Testis (tissue), 2 donors: ENCODE measurements at regions not wholly inside any gene's neighbourhood (a gene's known extent, or its start where the extent isn't known, plus 50 kb on each side); places are given as distances from the start of the nearest gene placed in this dataset.

Experiments used
- DNase-seq: peaks from one replicate; pipeline ENCODE4 v3.0.0-alpha.2; 2019
- H3K27ac ChIP-seq, 2 donors: fragments of 200-600 bp; sonication (generic); one replicate each; pipeline ENCODE4 v1.5.1; 2019
- H3K27me3 ChIP-seq: fragments of 200-600 bp; sonication (generic); one replicate; pipeline ENCODE4 v1.5.1; 2019
- H3K36me3 ChIP-seq: fragments of 200-600 bp; sonication (generic); one replicate; pipeline ENCODE4 v1.5.1; 2017; ENCODE audit warnings: low read depth; ENCODE audit errors: missing control alignments
- H3K4me1 ChIP-seq: fragments of 200-600 bp; sonication (generic); one replicate; pipeline ENCODE4 v1.5.1; 2019
- H3K4me3 ChIP-seq, 2 donors: fragments of 200-600 bp; sonication (generic); one replicate each; pipeline ENCODE4 v1.5.1; 2017 to 2019
- H3K9me3 ChIP-seq: fragments of 200-600 bp; sonication (generic); one replicate; pipeline ENCODE4 v1.5.1; 2017
- CTCF ChIP-seq, 3 experiments: fragments of 450-650 bp in 2 of 3; fragments of 200-600 bp in 1 of 3; sonication (generic) in 1 of 3; IDR thresholded peaks; one replicate each; pipeline ENCODE4 v1.5.1; 2016 to 2019; ENCODE audit warnings: antibody characterized with exemption in 3 of 3, mild to moderate bottlenecking in 2 of 3, moderate library complexity in 1 of 3
- POLR2A ChIP-seq: fragments of 450-650 bp; IDR thresholded peaks from one replicate; pipeline ENCODE4 v1.6.1; 2017; ENCODE audit warnings: antibody characterized with exemption, mild to moderate bottlenecking, moderate library complexity
- WGBS, 2 donors: methylation state at CpG; one replicate each; pipeline ENCODE4 v1.1.5; 2018; 5-methylcytosine and 5-hydroxymethylcytosine counted together
- intact Hi-C: fragments of 100-400 bp; cut with DNase I; formaldehyde crosslinking; loops from one replicate; pipeline ENCODE4 v1.15.1; 2023; ENCODE audit warnings: low total_unique reads

GRCh38 chr11:133739481-133739880, 105.8 kb downstream of the SPATA19 start:
- intact Hi-C loops: no loop called here
- Histone ChIP-seq H3K9me3 (no peaks in the 10 kb centered on the region), H3K27ac (no peak overlapping the region), H3K36me3 (no peaks in the 10 kb centered on the region), H3K4me1 (no peaks in the 10 kb centered on the region), H3K27me3 (no peaks in the 10 kb centered on the region), H3K4me3 (no peak overlapping the region)
- DNase-seq: no peak
- TF ChIP-seq CTCF (IDR thresholded peaks at IDR 0.05) (no peak), POLR2A (no peak)

DNA sequence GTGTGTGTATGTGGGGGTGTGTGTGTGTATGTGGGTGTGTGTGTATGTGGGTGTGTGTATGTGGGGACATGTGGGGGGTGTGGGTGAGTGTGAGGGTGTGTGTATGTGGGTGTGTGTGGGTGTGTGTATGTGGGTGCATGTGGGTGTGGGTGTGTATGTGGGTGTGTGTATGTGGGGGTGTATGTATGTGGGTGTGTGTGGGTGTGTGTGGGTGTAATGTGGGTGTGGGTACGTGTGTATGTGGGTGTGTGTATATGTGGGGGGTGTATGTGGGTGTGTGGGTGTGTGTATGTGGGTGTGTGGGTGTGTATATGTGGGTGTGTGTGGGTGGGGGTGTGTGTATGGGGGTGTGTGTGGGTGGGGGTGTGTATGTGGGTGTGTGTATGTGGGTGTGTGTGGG, 106.7 kb downstream of the SPATA19 start:
- intact Hi-C loops: no loop called here
- Histone ChIP-seq H3K4me1 (no peaks in the 10 kb centered on the region), H3K4me3 (no peak overlapping the region), H3K27ac (no peak overlapping the region), H3K9me3 (no peaks in the 10 kb centered on the region), H3K27me3 (no peaks in the 10 kb centered on the region), H3K36me3 (no peaks in the 10 kb centered on the region)
- 57 to 59% methylated on average over 1 of the region's 1 CpG for WGBS, 2 donors
- DNase-seq: no peak
- TF ChIP-seq POLR2A: no peak

- Histone ChIP-seq H3K36me3 (no peaks in the 10 kb centered on the region), H3K4me1 (no peaks in the 10 kb centered on the region), H3K4me3 (no peak overlapping the region), H3K27ac (no peak overlapping the region), H3K9me3 (no peaks in the 10 kb centered on the region), H3K27me3 (no peaks in the 10 kb centered on the region)
- 87 to 90% methylated on average over 6 of the region's 6 CpGs for WGBS, 2 donors
- DNase-seq: no peak
- TF ChIP-seq POLR2A: no peak
- no peak for TF ChIP-seq CTCF (IDR thresholded peaks at IDR 0.05)
- intact Hi-C loops: no loop called here
Measured at GRCh38 chr11:133733631-133734030, 111.7 kb downstream of the SPATA19 start.

DNA sequence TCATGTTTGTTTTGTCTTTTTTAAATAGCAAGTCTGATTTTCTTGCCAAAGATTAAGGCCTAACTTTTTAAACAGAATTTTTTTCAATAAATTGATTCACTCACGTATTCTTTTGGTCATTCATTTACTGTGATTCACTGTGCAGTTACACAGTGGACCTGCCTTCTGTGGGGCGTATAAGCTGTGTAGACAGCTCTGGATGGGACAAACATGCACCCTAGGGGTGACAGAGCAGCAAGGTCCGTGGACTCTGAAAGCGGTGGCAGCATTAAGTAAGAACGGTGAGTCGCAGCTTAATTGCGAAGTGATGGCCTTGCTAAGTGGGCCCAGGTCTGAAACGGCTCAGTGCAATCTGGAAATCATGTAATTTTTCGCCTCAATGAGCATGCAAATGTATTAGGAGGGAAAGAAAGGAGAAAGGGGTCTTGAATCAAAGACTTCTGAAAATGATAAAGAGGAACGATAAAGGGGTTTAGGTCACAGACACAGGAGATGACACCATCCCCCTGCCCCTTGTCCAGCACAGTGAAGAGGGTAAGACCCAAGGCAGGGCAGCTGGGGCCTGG, 113.1 kb downstream of the SPATA19 start:
- DNase-seq: no peak
- Histone ChIP-seq H3K27me3 (no peaks in the 10 kb centered on the region), H3K36me3 (no peaks in the 10 kb centered on the region), H3K4me1 (no peaks in the 10 kb centered on the region), H3K27ac (no peak overlapping the region), H3K4me3 (no peak overlapping the region), H3K9me3 (no peaks in the 10 kb centered on the region)
- WGBS, 2 donors: 86 to 89% methylated on average over 10 of the region's 10 CpGs
- intact Hi-C loops: no loop called here
- TF ChIP-seq POLR2A (no peak), CTCF (IDR thresholded peaks at IDR 0.05) (no peak)

- no peak for DNase-seq
- Histone ChIP-seq H3K27ac (no peak overlapping the region), H3K27me3 (no peaks in the 10 kb centered on the region), H3K4me3 (no peak overlapping the region), H3K36me3 (no peaks in the 10 kb centered on the region), H3K9me3 (no peaks in the 10 kb centered on the region), H3K4me1 (no peaks in the 10 kb centered on the region)
- TF ChIP-seq POLR2A: no peak
- no peak for TF ChIP-seq CTCF (IDR thresholded peaks at IDR 0.05)
- WGBS, 2 donors: 89 to 94% methylated on average over 5 to 8 of the region's 8 CpGs
- intact Hi-C loops: no loop called here
Measured at GRCh38 chr11:133727774-133728173, 117.5 kb downstream of the SPATA19 start.
